Small intestine (tissue), 7 donors: ENCODE measurements at regions not wholly inside any gene's neighbourhood (a gene's known extent, or its start where the extent isn't known, plus 50 kb on each side); places are given as distances from the start of the nearest gene placed in this dataset.

Source experiments
- DNase-seq, 2 donors: peaks; one replicate each; pipeline versions ENCODE4 v3.0.0 to v3.0.0-alpha.2; 2013
- FAIRE-seq: peaks from 2 replicates; lab custom pipeline; 2012; peaks lifted over from hg19 to GRCh38; lab: Jason Lieb, UNC
- H3K27ac ChIP-seq, 3 donors: one replicate each; pipeline ENCODE4 v1.5.1; 2013; ENCODE audit warnings: low read length in 2 of 3, mild to moderate bottlenecking in 2 of 3, control low read depth in 1 of 3, inconsistent platforms in 1 of 3, low read depth in 1 of 3, moderate library complexity in 1 of 3
- H3K27me3 ChIP-seq, 3 donors: one replicate each; pipeline ENCODE4 v1.6.1; 2013; ENCODE audit warnings: low read length in 3 of 3, inconsistent platforms in 1 of 3; ENCODE audit not compliant: control insufficient read depth in 3 of 3, insufficient read depth in 3 of 3
- H3K36me3 ChIP-seq, 3 donors: one replicate each; pipeline ENCODE4 v1.6.1; 2013; ENCODE audit warnings: low read length in 3 of 3, inconsistent platforms in 1 of 3, low read depth in 1 of 3, mild to moderate bottlenecking in 1 of 3, moderate library complexity in 1 of 3; ENCODE audit not compliant: control insufficient read depth in 3 of 3, insufficient read depth in 2 of 3
- H3K4me1 ChIP-seq, 3 donors: one replicate each; pipeline ENCODE4 v1.6.1; 2013; ENCODE audit warnings: low read length in 2 of 3, inconsistent platforms in 1 of 3, low read depth in 1 of 3, mild to moderate bottlenecking in 1 of 3, moderate library complexity in 1 of 3; ENCODE audit not compliant: control insufficient read depth in 3 of 3, insufficient read depth in 2 of 3
- H3K4me3 ChIP-seq, 3 donors: one replicate each; pipeline ENCODE4 v1.5.1; 2013; ENCODE audit warnings: low read length in 3 of 3, control low read depth in 1 of 3, inconsistent platforms in 1 of 3, low read depth in 1 of 3, mild to moderate bottlenecking in 1 of 3, moderate library complexity in 1 of 3
- H3K9me3 ChIP-seq, 2 donors: one replicate each; pipeline ENCODE4 v1.6.1; 2013; ENCODE audit warnings: low read depth in 1 of 2, low read length in 1 of 2; ENCODE audit not compliant: control insufficient read depth in 2 of 2, insufficient read depth in 1 of 2
- WGBS, 3 donors: extraction: QIAGEN DNeasy Blood & Tissue Kit; methylation state at CpG; one replicate each; pipeline ENCODE4 v1.1.7; 2013; 5-methylcytosine and 5-hydroxymethylcytosine counted together
- donor health status: healthy with polysubstance abuse.
- donor health status: control.
- donor health status: control.
- donor health status: Bipolar disorder and iron deficiency.
- donor health status: healthy.

- 89 to 96% (median 90%) methylated on average over 6 of the region's 6 CpGs for WGBS, 3 donors
- peaks cover 0 to 8% (median 0%) of the 10 kb centered on the region in 3 donors for H3K36me3 ChIP-seq
- H3K9me3 ChIP-seq = no peaks in the 10 kb centered on the region
- H3K4me1 ChIP-seq = peaks cover 0 to 3% (median 0%) of the 10 kb centered on the region in 3 donors
- no peaks in the 10 kb centered on the region for H3K27me3 ChIP-seq
- DNase-seq (no peak), FAIRE-seq (no peak)
- no peak overlapping the region for H3K27ac ChIP-seq
- H3K4me3 ChIP-seq = no peak overlapping the region
Observed at GRCh38 chr15:62608369-62608768, 434.2 kb upstream of the TPM1 start.

- H3K36me3 ChIP-seq = peaks cover 0 to 8% (median 0%) of the 10 kb centered on the region in 3 donors
- H3K27ac ChIP-seq = no peak overlapping the region
- 67 to 77% (median 73%) methylated on average over 6 of the region's 6 CpGs for WGBS, 3 donors
- H3K4me1 ChIP-seq = no peaks in the 10 kb centered on the region
- no peaks in the 10 kb centered on the region for H3K9me3 ChIP-seq
- FAIRE-seq (no peak), DNase-seq (no peak)
- H3K27me3 ChIP-seq = no peaks in the 10 kb centered on the region
- H3K4me3 ChIP-seq = no peak overlapping the region
Observed at GRCh38 chr15:62610265-62610869, 432.2 kb upstream of the TPM1 start.

DNA sequence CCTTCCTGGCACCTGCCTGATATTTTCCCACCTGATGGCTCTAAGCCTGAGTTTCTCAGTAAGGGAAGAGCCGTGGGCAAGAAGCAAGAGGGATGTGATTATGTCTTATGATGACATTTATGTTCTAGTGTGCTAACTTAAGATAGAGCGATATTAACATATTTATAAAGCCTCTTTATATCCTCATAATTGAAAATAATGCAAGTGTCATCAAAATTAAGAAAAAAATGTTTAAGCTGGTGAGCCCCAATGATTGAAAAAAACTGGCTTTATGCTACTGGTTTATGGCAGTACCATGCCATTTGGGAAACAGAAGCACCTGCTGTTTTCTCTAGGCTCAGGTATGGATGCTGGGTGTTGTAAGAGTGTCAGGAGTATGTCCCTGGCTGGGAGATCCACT, 431.5 kb upstream of the TPM1 start:
- no peak for FAIRE-seq
- H3K4me3 ChIP-seq = no peak overlapping the region
- no peak overlapping the region for H3K27ac ChIP-seq
- 91 to 96% (median 93%) methylated on average over 2 of the region's 2 CpGs for WGBS, 3 donors
- peaks cover 0 to 8% (median 0%) of the 10 kb centered on the region in 3 donors for H3K36me3 ChIP-seq
- DNase-seq = no peak
- H3K4me1 ChIP-seq = no peaks in the 10 kb centered on the region
- H3K9me3 ChIP-seq = no peaks in the 10 kb centered on the region
- H3K27me3 ChIP-seq = no peaks in the 10 kb centered on the region

GRCh38 chr15:62612183-62612733, 430.3 kb upstream of the TPM1 start:
- Histone ChIP-seq H3K4me1 (no peaks in the 10 kb centered on the region), H3K27ac (no peak overlapping the region), H3K4me3 (no peak overlapping the region), H3K36me3 (peaks cover 0 to 9% (median 0%) of the 10 kb centered on the region in 3 donors), H3K27me3 (no peaks in the 10 kb centered on the region), H3K9me3 (no peaks in the 10 kb centered on the region)
- DNase-seq = no peak
- 90 to 91% (median 91%) methylated on average over 5 of the region's 5 CpGs for WGBS, 3 donors
- FAIRE-seq = no peak

DNA sequence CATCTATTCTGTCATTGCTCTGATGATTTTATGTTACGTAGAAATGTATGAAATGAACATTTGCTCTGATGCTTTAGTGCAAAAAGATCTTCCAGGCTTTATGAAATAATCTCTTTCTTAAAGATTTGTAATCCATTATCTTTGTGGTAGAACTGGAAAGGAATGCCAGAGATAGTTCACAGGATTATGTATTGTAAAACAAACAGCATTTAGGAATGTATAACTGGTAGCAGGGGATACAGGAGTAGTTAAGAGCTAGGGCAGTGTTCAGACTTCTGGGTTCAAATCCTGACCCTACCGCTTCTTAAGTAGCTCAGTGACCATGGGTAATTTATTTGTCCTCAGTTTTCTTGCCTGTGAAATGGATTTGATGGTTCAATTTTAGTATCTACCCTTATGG, 429.8 kb upstream of the TPM1 start:
- Histone ChIP-seq H3K27me3 (no peaks in the 10 kb centered on the region), H3K4me3 (no peak overlapping the region), H3K27ac (no peak overlapping the region), H3K4me1 (no peaks in the 10 kb centered on the region), H3K36me3 (peaks cover 0 to 9% (median 0%) of the 10 kb centered on the region in 3 donors), H3K9me3 (no peaks in the 10 kb centered on the region)
- 94 to 96% (median 94%) methylated on average over 2 of the region's 2 CpGs for WGBS, 3 donors
- FAIRE-seq (no peak), DNase-seq (no peak)

DNA sequence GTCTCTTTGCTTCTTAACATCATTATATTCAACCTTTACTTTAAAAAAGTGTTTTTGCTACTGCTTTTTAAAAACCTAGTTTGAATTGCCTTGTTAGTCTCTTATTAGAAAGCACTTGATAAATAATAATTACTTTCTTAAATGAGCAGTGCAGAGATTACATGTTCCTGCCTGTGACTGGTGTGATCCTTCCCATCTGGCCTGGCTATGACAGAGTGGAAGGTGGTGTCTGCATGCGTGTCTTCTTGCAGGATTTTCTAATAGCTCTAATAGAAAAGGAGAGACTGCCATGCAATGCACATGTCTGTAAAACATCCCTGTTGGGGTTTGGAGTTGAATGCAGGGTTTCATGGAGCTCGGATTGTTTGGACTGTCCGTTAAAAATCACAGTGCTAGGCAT, 425.8 kb upstream of the TPM1 start:
- FAIRE-seq (no peak), DNase-seq (no peak)
- Histone ChIP-seq H3K27me3 (no peaks in the 10 kb centered on the region), H3K4me3 (no peak overlapping the region), H3K27ac (no peak overlapping the region), H3K9me3 (no peaks in the 10 kb centered on the region), H3K36me3 (peaks cover 0 to 7% (median 0%) of the 10 kb centered on the region in 3 donors), H3K4me1 (no peaks in the 10 kb centered on the region)
- WGBS, 3 donors = 75 to 84% (median 83%) methylated on average over 3 of the region's 3 CpGs

DNA sequence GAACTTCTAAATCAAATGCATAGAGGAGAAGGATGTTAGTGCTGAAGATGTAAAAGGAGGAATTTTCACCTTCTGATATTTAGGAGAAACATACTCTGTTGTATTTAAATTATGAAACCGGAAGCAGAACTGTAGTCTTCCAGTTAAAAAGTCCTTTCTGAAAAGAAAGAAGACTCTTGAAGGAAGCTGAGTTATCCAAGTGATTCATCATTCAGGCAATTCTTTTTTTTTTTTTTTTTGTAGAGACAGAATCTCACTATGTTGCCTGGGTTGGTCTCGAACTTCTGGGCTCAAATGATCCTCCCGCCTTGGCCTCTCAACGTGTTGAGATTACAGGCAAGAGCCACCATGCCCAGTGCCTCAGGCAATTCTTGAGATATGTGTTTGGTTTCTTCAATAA, 424.8 kb upstream of the TPM1 start:
- no peak for FAIRE-seq
- 84 to 89% (median 88%) methylated on average over 4 of the region's 4 CpGs for whole genome bisulfite sequencing, 3 donors

DNA sequence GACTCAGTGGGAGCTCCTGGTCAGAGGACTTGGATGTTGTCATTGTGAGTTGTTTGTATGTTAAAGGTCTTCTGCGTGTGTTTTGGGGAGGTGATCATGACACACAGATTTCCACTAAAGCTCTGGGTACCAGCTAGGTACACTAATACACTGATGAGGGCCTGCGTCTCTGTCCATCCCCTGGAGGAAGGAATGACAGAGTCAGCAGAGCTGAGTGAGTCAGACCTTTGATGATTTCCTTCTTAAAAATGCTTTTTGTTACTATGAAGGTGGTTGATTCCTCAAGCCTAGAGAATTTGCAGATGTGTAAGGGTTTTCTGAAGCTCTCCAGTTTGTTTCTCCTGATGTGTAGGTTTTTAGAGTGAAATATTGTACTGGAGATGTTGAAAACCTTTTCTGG, 424.1 kb upstream of the TPM1 start:
- Histone ChIP-seq H3K36me3 (peaks cover 0 to 10% (median 0%) of the 10 kb centered on the region in 3 donors), H3K27ac (no peak overlapping the region), H3K27me3 (no peaks in the 10 kb centered on the region), H3K4me3 (no peak overlapping the region), H3K4me1 (no peaks in the 10 kb centered on the region), H3K9me3 (no peaks in the 10 kb centered on the region)
- 87 to 95% (median 88%) methylated on average over 2 of the region's 2 CpGs for WGBS, 3 donors
- no peak for FAIRE-seq
- no peak for DNase-seq

More for the DNA sequence above, 424.8 kb upstream of the TPM1 start:
- Histone ChIP-seq H3K4me3 (no peak overlapping the region), H3K4me1 (no peaks in the 10 kb centered on the region), H3K27me3 (no peaks in the 10 kb centered on the region), H3K27ac (no peak overlapping the region), H3K9me3 (no peaks in the 10 kb centered on the region), H3K36me3 (peaks cover 0 to 8% (median 0%) of the 10 kb centered on the region in 3 donors)
- DNase-seq = no peak
